Fibroblast of lung (primary cell): ENCODE measurements at regions not wholly inside any gene's neighbourhood (a gene's known extent, or its start where the extent isn't known, plus 50 kb on each side); places are given as distances from the start of the nearest gene placed in this dataset.

Experiments used
- DNase-seq, 2 donors: peaks; one replicate each; pipeline versions ENCODE4 v3.0.0 to v3.0.0-alpha.2; 2010; ENCODE audit warnings: low read depth in 2 of 2
- H2AFZ ChIP-seq: 2 replicates; pipeline ENCODE4 v1.5.1; 2012; ENCODE audit warnings: low read length, control low read depth, inconsistent platforms
- H3K27ac ChIP-seq: 2 replicates; pipeline ENCODE4 v1.5.1; 2011; ENCODE audit warnings: low read length, control low read depth; ENCODE audit not compliant: insufficient read depth
- H3K27me3 ChIP-seq: 2 replicates; pipeline ENCODE4 v1.5.1; 2011; ENCODE audit warnings: mild to moderate bottlenecking, low read length; ENCODE audit not compliant: control insufficient read depth, insufficient read depth
- H3K36me3 ChIP-seq: 2 replicates; pipeline ENCODE4 v1.5.1; 2011; ENCODE audit warnings: low read length; ENCODE audit not compliant: control insufficient read depth, insufficient read depth
- H3K4me1 ChIP-seq: 2 replicates; pipeline ENCODE4 v1.5.1; 2011; ENCODE audit warnings: low read length; ENCODE audit not compliant: control insufficient read depth, insufficient read depth; ENCODE audit errors: extremely low read depth
- H3K4me2 ChIP-seq: 2 replicates; pipeline ENCODE4 v1.5.1; 2011; ENCODE audit warnings: low read length, control low read depth; ENCODE audit not compliant: insufficient read depth; ENCODE audit errors: extremely low read depth
- H3K4me3 ChIP-seq, 4 experiments: fragments of 200-600 bp in 1 of 4; sonication (generic) in 1 of 4; replicated peaks in 1 of 4; 2 replicates each; pipeline ENCODE4 v1.5.1; 2011 to 2016; ENCODE audit warnings: low read length in 4 of 4, low read depth in 3 of 4, mild to moderate bottlenecking in 3 of 4, control low read depth in 2 of 4, inconsistent platforms in 1 of 4, mixed read lengths in 1 of 4; ENCODE audit not compliant: insufficient read depth in 1 of 4; ENCODE audit errors: control extremely low read depth in 1 of 4
- H3K79me2 ChIP-seq: 2 replicates; pipeline ENCODE4 v1.5.1; 2012; ENCODE audit warnings: mild to moderate bottlenecking, low read length, inconsistent platforms; ENCODE audit not compliant: control insufficient read depth, insufficient read depth
- H3K9ac ChIP-seq: 2 replicates; pipeline ENCODE4 v1.5.1; 2011; ENCODE audit warnings: mild to moderate bottlenecking, low read length, control low read depth; ENCODE audit not compliant: insufficient read depth
- H3K9me3 ChIP-seq: 2 replicates; pipeline ENCODE4 v1.5.1; 2012; ENCODE audit warnings: low read depth, low read length; ENCODE audit not compliant: control insufficient read depth, insufficient read depth
- H4K20me1 ChIP-seq: 2 replicates; pipeline ENCODE4 v1.5.1; 2011; ENCODE audit warnings: low read length; ENCODE audit not compliant: control insufficient read depth, insufficient read depth; ENCODE audit errors: extremely low read depth
- EZH2 ChIP-seq: IDR thresholded peaks from 2 replicates; pipeline ENCODE4 v1.5.1; 2012; ENCODE audit warnings: low read length, control low read depth, mild to moderate bottlenecking; ENCODE audit errors: missing control alignments
- TF ChIP-seq, protein P1 (sequence below), 2 donors: IDR thresholded peaks in 1 of 2; conservative IDR thresholded peaks in 1 of 2; 1 replicate in 1 of 2; 2 replicates in 1 of 2; pipeline ENCODE4 v1.5.1; 2011 to 2012; ENCODE audit warnings: low read length in 2 of 2, control low read depth in 1 of 2, inconsistent platforms in 1 of 2, low read depth in 1 of 2, mild to moderate bottlenecking in 1 of 2

DNA sequence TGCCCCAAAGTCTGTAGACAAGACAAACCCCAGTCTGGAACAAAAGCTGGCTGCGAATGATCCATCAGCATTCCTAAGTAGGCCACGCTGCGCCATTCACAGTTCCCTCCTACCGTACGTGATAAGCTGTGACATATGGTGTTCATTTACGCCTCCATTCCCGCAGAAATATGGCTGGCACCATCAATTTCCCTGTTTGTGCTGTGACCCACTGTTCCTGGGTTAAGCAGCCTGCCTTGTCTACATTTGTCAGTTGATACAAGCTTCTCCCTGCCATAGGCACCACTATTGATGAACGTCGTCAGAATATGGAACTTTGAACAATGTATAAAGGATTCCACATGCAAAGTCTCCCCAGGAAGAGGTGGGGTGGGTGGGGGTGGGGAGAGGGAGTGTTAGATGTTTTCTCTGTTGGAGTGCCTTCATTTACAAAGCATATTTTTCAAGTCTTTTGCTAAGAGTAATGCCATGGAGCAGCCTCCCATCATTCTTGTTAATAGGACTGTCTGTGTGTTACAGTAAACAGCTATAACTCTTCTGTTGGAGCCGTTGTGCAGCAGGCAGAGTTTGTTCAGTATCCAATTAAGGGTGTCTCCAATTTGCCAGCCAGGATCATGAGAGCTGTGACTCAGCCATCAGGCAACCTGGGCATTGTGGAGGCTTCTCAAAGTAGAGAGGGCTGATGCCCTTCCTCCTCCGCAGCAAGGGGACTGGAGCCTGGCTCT lies 294.6 kb downstream of the TMEM114 start:
- H3K79me2 ChIP-seq = no peaks in the 10 kb centered on the region

DNA sequence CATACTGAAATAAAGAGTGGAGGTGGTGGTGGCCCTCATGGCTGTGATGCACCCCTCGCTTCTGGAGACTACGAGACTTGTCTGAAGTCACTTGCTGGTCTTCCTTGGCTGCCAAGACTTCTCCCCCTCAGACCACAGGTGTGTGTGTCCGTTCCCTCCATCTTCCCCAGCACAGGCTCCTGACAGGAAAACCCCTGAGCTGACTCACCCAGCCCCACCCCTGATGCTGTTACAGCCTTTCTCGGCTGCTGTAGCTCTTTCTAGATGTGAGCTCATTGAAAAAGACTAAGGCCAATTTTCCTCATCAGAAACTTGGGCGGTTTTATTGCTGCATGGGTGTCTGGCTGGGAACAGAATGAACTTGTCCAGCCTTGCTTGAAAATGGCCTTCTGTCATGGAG lies 296.9 kb downstream of the TMEM114 start:
- Histone ChIP-seq H3K4me2 (no peak overlapping the region), H4K20me1 (no peaks in the 10 kb centered on the region), H3K4me1 (no peaks in the 10 kb centered on the region), H3K9ac (no peak overlapping the region), H3K27ac (no peak overlapping the region), H3K27me3 (no peaks in the 10 kb centered on the region), H3K36me3 (no peaks in the 10 kb centered on the region), H3K79me2 (no peaks in the 10 kb centered on the region), H3K4me3 (no peak overlapping the region), H3K9me3 (no peaks in the 10 kb centered on the region), H2AFZ (no peak overlapping the region)
- DNase-seq = no peak
- TF ChIP-seq, protein P1, sequence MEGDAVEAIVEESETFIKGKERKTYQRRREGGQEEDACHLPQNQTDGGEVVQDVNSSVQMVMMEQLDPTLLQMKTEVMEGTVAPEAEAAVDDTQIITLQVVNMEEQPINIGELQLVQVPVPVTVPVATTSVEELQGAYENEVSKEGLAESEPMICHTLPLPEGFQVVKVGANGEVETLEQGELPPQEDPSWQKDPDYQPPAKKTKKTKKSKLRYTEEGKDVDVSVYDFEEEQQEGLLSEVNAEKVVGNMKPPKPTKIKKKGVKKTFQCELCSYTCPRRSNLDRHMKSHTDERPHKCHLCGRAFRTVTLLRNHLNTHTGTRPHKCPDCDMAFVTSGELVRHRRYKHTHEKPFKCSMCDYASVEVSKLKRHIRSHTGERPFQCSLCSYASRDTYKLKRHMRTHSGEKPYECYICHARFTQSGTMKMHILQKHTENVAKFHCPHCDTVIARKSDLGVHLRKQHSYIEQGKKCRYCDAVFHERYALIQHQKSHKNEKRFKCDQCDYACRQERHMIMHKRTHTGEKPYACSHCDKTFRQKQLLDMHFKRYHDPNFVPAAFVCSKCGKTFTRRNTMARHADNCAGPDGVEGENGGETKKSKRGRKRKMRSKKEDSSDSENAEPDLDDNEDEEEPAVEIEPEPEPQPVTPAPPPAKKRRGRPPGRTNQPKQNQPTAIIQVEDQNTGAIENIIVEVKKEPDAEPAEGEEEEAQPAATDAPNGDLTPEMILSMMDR (conservative IDR thresholded peaks at IDR 0.05 in 1 of 2, IDR thresholded peaks at IDR 0.05 in 1 of 2; ENCODE audit: low read depth in 1 of 2, low read length in 2 of 2) = no peak
- TF ChIP-seq EZH2 = no peak

More for the DNA sequence above, 294.6 kb downstream of the TMEM114 start:
- Histone ChIP-seq H3K4me3 (no peak overlapping the region), H2AFZ (no peak overlapping the region), H3K9me3 (no peaks in the 10 kb centered on the region), H3K36me3 (no peaks in the 10 kb centered on the region), H3K4me1 (no peaks in the 10 kb centered on the region), H3K27ac (no peak overlapping the region), H3K9ac (no peak overlapping the region), H3K4me2 (no peak overlapping the region), H3K27me3 (no peaks in the 10 kb centered on the region), H4K20me1 (no peaks in the 10 kb centered on the region)
- no peak for TF ChIP-seq EZH2
- TF ChIP-seq, protein P1 (conservative IDR thresholded peaks at IDR 0.05 in 1 of 2, IDR thresholded peaks at IDR 0.05 in 1 of 2; ENCODE audit: low read depth in 1 of 2, low read length in 2 of 2) = no peak
- DNase-seq = no peak

DNA sequence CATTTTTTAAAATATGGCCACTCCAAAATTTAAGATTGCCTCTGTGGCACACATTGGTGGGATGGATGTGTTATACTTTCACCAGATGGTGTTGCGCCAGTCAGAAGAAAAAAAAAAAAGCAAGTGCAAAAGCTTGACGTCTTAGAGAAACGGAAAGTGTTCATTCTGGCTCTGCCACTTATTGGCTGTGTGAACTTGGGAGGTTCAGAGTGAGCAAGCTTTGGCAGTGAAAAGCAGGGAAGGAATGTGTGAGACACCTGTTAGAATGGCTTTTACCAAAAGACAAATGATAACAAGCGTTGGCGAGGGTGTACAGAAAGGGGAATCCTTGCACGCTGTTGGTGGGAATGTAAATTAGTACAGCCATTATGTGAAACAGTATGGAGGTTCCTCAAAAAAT lies 298.0 kb downstream of the TMEM114 start:
- no peak overlapping the region for H2AFZ ChIP-seq
- H3K27ac ChIP-seq = no peak overlapping the region
- no peak overlapping the region for H3K9ac ChIP-seq
- no peaks in the 10 kb centered on the region for H3K9me3 ChIP-seq
- H3K27me3 ChIP-seq = no peaks in the 10 kb centered on the region
- H4K20me1 ChIP-seq = no peaks in the 10 kb centered on the region
- H3K4me3 ChIP-seq = no peak overlapping the region
- no peak for DNase-seq
- H3K79me2 ChIP-seq = no peaks in the 10 kb centered on the region
- no peaks in the 10 kb centered on the region for H3K4me1 ChIP-seq
- H3K4me2 ChIP-seq = no peak overlapping the region
- TF ChIP-seq EZH2 = no peak
- TF ChIP-seq, protein P1 (conservative IDR thresholded peaks at IDR 0.05 in 1 of 2, IDR thresholded peaks at IDR 0.05 in 1 of 2; ENCODE audit: low read depth in 1 of 2, low read length in 2 of 2) = no peak
- no peaks in the 10 kb centered on the region for H3K36me3 ChIP-seq
